KMS-11 (cell line): ENCODE measurements at regions not wholly inside any gene's neighbourhood (a gene's known extent, or its start where the extent isn't known, plus 50 kb on each side); places are given as distances from the start of the nearest gene placed in this dataset.

Source experiments
- H2AFZ ChIP-seq: fragments of 200-600 bp; sonication (generic); 2 replicates; pipeline ENCODE4 v1.6.1; 2016; ENCODE audit warnings: antibody characterized with exemption, mixed run types, low read depth
- H3K27ac ChIP-seq: fragments of 200-600 bp; sonication (generic); 2 replicates; pipeline ENCODE4 v1.6.1; 2016; ENCODE audit warnings: mild to moderate bottlenecking, mixed run types
- H3K27me3 ChIP-seq: fragments of 200-600 bp; sonication (generic); 2 replicates; pipeline ENCODE4 v1.6.1; 2017; ENCODE audit warnings: mild to moderate bottlenecking, low read depth, mixed run types, moderate library complexity; ENCODE audit not compliant: insufficient read depth
- H3K36me3 ChIP-seq: fragments of 200-600 bp; sonication (generic); 2 replicates; pipeline ENCODE4 v1.6.1; 2017; ENCODE audit warnings: mild to moderate bottlenecking, mixed run types; ENCODE audit not compliant: insufficient read depth
- H3K4me1 ChIP-seq: fragments of 200-600 bp; sonication (generic); 2 replicates; pipeline ENCODE4 v1.6.1; 2016; ENCODE audit warnings: mild to moderate bottlenecking, low read depth, mixed run types; ENCODE audit not compliant: poor library complexity, severe bottlenecking
- H3K4me2 ChIP-seq: fragments of 200-600 bp; sonication (generic); 2 replicates; pipeline ENCODE4 v1.7.0; 2016; ENCODE audit warnings: mild to moderate bottlenecking, mixed run types
- H3K4me3 ChIP-seq: fragments of 200-600 bp; sonication (generic); IDR thresholded peaks from 2 replicates; pipeline ENCODE4 v1.6.1; 2017; ENCODE audit warnings: low read depth, low read length, mixed read lengths; ENCODE audit not compliant: insufficient read depth
- H3K79me2 ChIP-seq: fragments of 200-600 bp; sonication (generic); 2 replicates; pipeline ENCODE4 v1.6.1; 2016; ENCODE audit warnings: low read depth, mixed run types; ENCODE audit not compliant: insufficient read depth
- H3K9ac ChIP-seq: fragments of 200-600 bp; sonication (generic); 2 replicates; pipeline ENCODE4 v1.6.1; 2016; ENCODE audit warnings: mild to moderate bottlenecking, mixed run types
- H4K20me1 ChIP-seq: fragments of 200-600 bp; sonication (generic); 2 replicates; pipeline ENCODE4 v1.6.1; 2016; ENCODE audit warnings: mild to moderate bottlenecking, mixed run types; ENCODE audit not compliant: insufficient read depth
- CTCF ChIP-seq: fragments of 200-600 bp; sonication (generic); conservative IDR thresholded peaks from 2 replicates; pipeline ENCODE4 v1.6.1; 2017; ENCODE audit warnings: low read depth, mild to moderate bottlenecking, antibody characterized with exemption, low read length, moderate library complexity, mixed read lengths

GRCh38 chr7:9407816-9408215 is 974.4 kb downstream of the NXPH1 start:
- Histone ChIP-seq H3K4me2 (no peak overlapping the region), H3K36me3 (no peaks in the 10 kb centered on the region), H3K79me2 (no peaks in the 10 kb centered on the region), H3K4me3 (no peak overlapping the region), H4K20me1 (no peaks in the 10 kb centered on the region), H3K9ac (no peak overlapping the region), H3K4me1 (no peaks in the 10 kb centered on the region), H2AFZ (no peak overlapping the region), H3K27me3 (no peaks in the 10 kb centered on the region), H3K27ac (no peak overlapping the region)
- no peak for TF ChIP-seq CTCF

- H3K79me2 ChIP-seq: no peaks in the 10 kb centered on the region
- H3K36me3 ChIP-seq: no peaks in the 10 kb centered on the region
- H3K9ac ChIP-seq: no peak overlapping the region
- no peaks in the 10 kb centered on the region for H3K4me1 ChIP-seq
- H3K27me3 ChIP-seq: no peaks in the 10 kb centered on the region
- no peak overlapping the region for H3K27ac ChIP-seq
- H2AFZ ChIP-seq: no peak overlapping the region
- no peaks in the 10 kb centered on the region for H4K20me1 ChIP-seq
- no peak overlapping the region for H3K4me3 ChIP-seq
- no peak overlapping the region for H3K4me2 ChIP-seq
- TF ChIP-seq CTCF: no peak
Measured at GRCh38 chr7:9453521-9453920, 1020.1 kb downstream of the NXPH1 start.

GRCh38 chr7:9488555-9488954 is 1055.1 kb downstream of the NXPH1 start:
- no peak for TF ChIP-seq CTCF
- Histone ChIP-seq H2AFZ (no peak overlapping the region), H3K9ac (no peak overlapping the region), H3K79me2 (no peaks in the 10 kb centered on the region), H3K4me3 (no peak overlapping the region), H3K4me2 (no peak overlapping the region), H4K20me1 (no peaks in the 10 kb centered on the region), H3K36me3 (no peaks in the 10 kb centered on the region), H3K27ac (no peak overlapping the region), H3K27me3 (no peaks in the 10 kb centered on the region), H3K4me1 (peaks cover 12% of the 10 kb centered on the region)

- H3K4me1 ChIP-seq: no peaks in the 10 kb centered on the region
- no peak for TF ChIP-seq CTCF
- H3K4me2 ChIP-seq: no peak overlapping the region
Measured at GRCh38 chr7:9498303-9498702, 1064.9 kb downstream of the NXPH1 start.

More at GRCh38 chr7:9498303-9498702, 1064.9 kb downstream of the NXPH1 start:
- Histone ChIP-seq H3K9ac (no peak overlapping the region), H2AFZ (no peak overlapping the region), H3K27me3 (no peaks in the 10 kb centered on the region), H3K27ac (no peak overlapping the region), H4K20me1 (no peaks in the 10 kb centered on the region), H3K4me3 (no peak overlapping the region), H3K79me2 (no peaks in the 10 kb centered on the region), H3K36me3 (no peaks in the 10 kb centered on the region)
